ENCODE measurements at regions not wholly inside any gene's neighbourhood (a gene's known extent, or its start where the extent isn't known, plus 50 kb on each side); places are given as distances from the start of the nearest gene placed in this dataset.
"Not testable (repeated sequence)": the region's sequence is repeated elsewhere in the genome, so short reads cannot be mapped to it uniquely, and the experiment has no call there.

DNA sequence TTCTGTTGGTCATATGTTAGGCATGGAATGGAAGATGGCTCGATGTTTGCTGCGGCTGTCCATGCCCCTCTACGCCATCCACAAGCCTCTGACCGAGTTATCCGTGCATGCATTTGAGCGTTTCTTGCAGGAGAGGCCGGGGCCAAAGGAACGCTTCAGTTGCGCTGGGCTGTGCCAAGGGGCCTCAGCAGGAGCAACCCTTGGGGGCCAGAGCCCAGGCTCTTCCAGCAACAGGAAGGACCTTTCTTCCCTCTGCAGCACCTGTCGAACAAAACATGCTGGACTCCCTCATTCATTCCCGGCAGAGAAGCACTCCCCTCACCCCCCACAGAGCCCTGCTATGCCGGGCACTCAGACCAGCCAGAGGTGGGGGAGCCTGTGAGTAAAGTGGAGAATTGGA is 81.4 kb upstream of the CRYM start:
- DNase-seq; H3K27ac ChIP-seq (ENCODE audit: low read depth in 2 of 2, low read length in 2 of 2); H3K4me3 ChIP-seq (ENCODE audit: low read length in 3 of 3); H3K36me3 ChIP-seq (ENCODE audit: control insufficient read depth in 2 of 3, insufficient read depth in 3 of 3, low read length in 3 of 3); H3K27me3 ChIP-seq (ENCODE audit: control insufficient read depth, insufficient read depth, low read length); H3K4me1 ChIP-seq (ENCODE audit: control insufficient read depth in 2 of 3, insufficient read depth in 2 of 3, low read depth in 1 of 3, low read length in 3 of 3); H3K9me3 ChIP-seq (ENCODE audit: control insufficient read depth in 2 of 3, insufficient read depth in 1 of 3, low read length in 3 of 3); intact Hi-C loops (cut with DNase I); FAIRE-seq; H3K9ac ChIP-seq (ENCODE audit: low read length in 3 of 3): not testable (repeated sequence)

DNA sequence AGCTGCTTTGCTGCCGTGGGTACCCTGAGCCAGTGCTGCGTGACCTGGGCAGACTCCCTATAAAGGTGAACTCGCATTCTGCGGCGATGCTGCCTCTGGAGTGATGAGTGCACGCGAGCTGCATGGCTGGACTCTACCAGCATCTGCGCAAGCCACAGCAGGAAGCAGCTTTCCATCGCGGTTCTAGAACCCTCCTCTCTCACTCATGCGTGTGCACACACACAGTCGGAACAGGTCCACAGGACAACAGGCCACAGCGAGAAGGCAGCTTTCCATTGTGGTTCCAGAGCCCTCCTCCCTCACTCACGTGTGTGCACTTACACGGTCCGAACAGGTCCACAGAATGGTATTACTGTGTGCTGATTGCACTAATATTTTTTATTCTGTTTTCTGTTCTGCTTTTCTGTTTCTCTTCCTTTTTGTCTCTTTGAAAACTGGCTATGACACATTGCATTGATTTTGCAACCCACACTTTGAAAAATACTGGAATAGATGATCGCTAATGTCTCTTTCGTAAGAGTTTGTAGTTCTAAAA is 80.2 kb upstream of the CRYM start:
- FAIRE-seq; H3K27ac ChIP-seq (ENCODE audit: low read depth in 2 of 2, low read length in 2 of 2); H3K9me3 ChIP-seq (ENCODE audit: control insufficient read depth in 2 of 3, insufficient read depth in 1 of 3, low read length in 3 of 3); intact Hi-C loops (cut with DNase I); H3K4me1 ChIP-seq (ENCODE audit: control insufficient read depth in 2 of 3, insufficient read depth in 2 of 3, low read depth in 1 of 3, low read length in 3 of 3); DNase-seq; H3K4me3 ChIP-seq (ENCODE audit: low read length in 3 of 3); H3K36me3 ChIP-seq (ENCODE audit: control insufficient read depth in 2 of 3, insufficient read depth in 3 of 3, low read length in 3 of 3); H3K27me3 ChIP-seq (ENCODE audit: control insufficient read depth, insufficient read depth, low read length); H3K9ac ChIP-seq (ENCODE audit: low read length in 3 of 3): not testable (repeated sequence)

- FAIRE-seq; H3K27ac ChIP-seq (ENCODE audit: low read depth in 2 of 2, low read length in 2 of 2); H3K36me3 ChIP-seq (ENCODE audit: control insufficient read depth in 2 of 3, insufficient read depth in 3 of 3, low read length in 3 of 3); H3K4me3 ChIP-seq (ENCODE audit: low read length in 3 of 3); H3K9me3 ChIP-seq (ENCODE audit: control insufficient read depth in 2 of 3, insufficient read depth in 1 of 3, low read length in 3 of 3); intact Hi-C loops (cut with DNase I); H3K4me1 ChIP-seq (ENCODE audit: control insufficient read depth in 2 of 3, insufficient read depth in 2 of 3, low read depth in 1 of 3, low read length in 3 of 3); H3K9ac ChIP-seq (ENCODE audit: low read length in 3 of 3); H3K27me3 ChIP-seq (ENCODE audit: control insufficient read depth, insufficient read depth, low read length); DNase-seq: not testable (repeated sequence)
These were observed 78.2 kb upstream of the CRYM start for GRCh38 chr16:21356308-21356707.

DNA sequence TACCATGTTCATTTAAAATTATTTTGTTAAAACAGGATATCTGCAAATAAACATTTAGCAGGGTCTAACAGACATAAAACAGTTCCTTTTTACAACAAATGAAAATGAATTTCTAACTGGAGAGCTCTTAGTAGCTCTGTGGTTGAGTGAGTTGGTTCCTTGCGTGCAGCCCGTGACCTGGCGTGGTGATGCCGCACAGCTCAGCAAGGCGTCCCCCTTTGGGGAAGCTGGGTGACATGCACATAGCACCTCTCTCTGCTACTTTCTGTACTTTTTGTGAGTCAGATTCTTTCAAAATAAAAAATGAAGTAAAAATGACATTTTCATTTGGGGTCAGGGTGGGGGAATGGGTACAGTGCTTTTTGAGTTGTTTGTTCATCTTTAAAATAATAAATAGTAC is 73.3 kb upstream of the CRYM start:
- intact Hi-C loops (cut with DNase I); H3K9me3 ChIP-seq (ENCODE audit: control insufficient read depth in 2 of 3, insufficient read depth in 1 of 3, low read length in 3 of 3); H3K27me3 ChIP-seq (ENCODE audit: control insufficient read depth, insufficient read depth, low read length); H3K4me1 ChIP-seq (ENCODE audit: control insufficient read depth in 2 of 3, insufficient read depth in 2 of 3, low read depth in 1 of 3, low read length in 3 of 3); H3K9ac ChIP-seq (ENCODE audit: low read length in 3 of 3); DNase-seq; H3K27ac ChIP-seq (ENCODE audit: low read depth in 2 of 2, low read length in 2 of 2); H3K4me3 ChIP-seq (ENCODE audit: low read length in 3 of 3); FAIRE-seq; H3K36me3 ChIP-seq (ENCODE audit: control insufficient read depth in 2 of 3, insufficient read depth in 3 of 3, low read length in 3 of 3): not testable (repeated sequence)

- H3K27ac ChIP-seq (ENCODE audit: low read depth in 2 of 2, low read length in 2 of 2); DNase-seq; H3K27me3 ChIP-seq (ENCODE audit: control insufficient read depth, insufficient read depth, low read length); intact Hi-C loops (cut with DNase I); H3K4me1 ChIP-seq (ENCODE audit: control insufficient read depth in 2 of 3, insufficient read depth in 2 of 3, low read depth in 1 of 3, low read length in 3 of 3); H3K4me3 ChIP-seq (ENCODE audit: low read length in 3 of 3); H3K9ac ChIP-seq (ENCODE audit: low read length in 3 of 3); FAIRE-seq; H3K9me3 ChIP-seq (ENCODE audit: control insufficient read depth in 2 of 3, insufficient read depth in 1 of 3, low read length in 3 of 3); H3K36me3 ChIP-seq (ENCODE audit: control insufficient read depth in 2 of 3, insufficient read depth in 3 of 3, low read length in 3 of 3): not testable (repeated sequence)
These were observed 72.8 kb upstream of the CRYM start for GRCh38 chr16:21350851-21351250.

DNA sequence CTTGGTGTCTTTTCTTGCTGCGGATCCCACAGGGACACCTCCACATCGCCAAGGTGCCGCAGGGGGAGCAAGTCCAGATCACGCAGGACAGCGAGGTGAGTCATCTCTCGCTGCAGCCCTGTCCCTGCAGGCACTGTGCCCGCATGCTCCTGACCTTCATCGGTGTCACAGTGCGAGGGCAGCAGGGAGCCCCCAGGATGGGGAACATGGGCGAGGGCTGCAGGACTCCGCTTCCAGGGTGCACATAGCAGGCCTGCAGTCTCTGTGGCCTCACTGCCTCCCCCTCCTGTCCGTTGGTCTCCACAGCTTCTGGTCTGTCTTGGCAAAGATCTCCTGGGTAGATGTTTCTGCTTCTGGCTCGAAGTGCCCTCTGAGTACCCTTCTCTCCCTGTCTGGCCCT is 71.2 kb upstream of the CRYM start:
- H3K4me1 ChIP-seq (ENCODE audit: control insufficient read depth in 2 of 3, insufficient read depth in 2 of 3, low read depth in 1 of 3, low read length in 3 of 3); H3K9me3 ChIP-seq (ENCODE audit: control insufficient read depth in 2 of 3, insufficient read depth in 1 of 3, low read length in 3 of 3); H3K27ac ChIP-seq (ENCODE audit: low read depth in 2 of 2, low read length in 2 of 2); H3K27me3 ChIP-seq (ENCODE audit: control insufficient read depth, insufficient read depth, low read length); DNase-seq; H3K4me3 ChIP-seq (ENCODE audit: low read length in 3 of 3); FAIRE-seq; H3K36me3 ChIP-seq (ENCODE audit: control insufficient read depth in 2 of 3, insufficient read depth in 3 of 3, low read length in 3 of 3); intact Hi-C loops (cut with DNase I); H3K9ac ChIP-seq (ENCODE audit: low read length in 3 of 3): not testable (repeated sequence)

DNA sequence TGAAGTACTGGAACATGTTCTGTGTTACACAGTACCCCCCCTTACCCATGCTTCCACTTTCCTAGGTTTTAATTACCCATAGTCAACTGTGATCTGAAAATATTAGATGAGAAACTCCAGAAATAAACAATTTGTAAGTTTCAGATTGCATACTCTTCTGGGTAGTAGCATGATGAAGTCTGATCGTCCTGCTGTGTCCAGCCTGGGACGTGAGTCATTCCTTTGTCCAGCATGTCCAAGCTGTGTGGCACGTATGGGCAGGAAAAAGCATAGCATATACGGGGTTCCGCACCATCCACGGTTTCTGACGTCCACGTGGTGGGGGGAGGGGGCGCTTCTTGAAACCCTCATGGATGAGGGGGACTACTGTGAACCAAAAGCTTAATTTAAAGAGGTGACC is 70.7 kb upstream of the CRYM start:
- intact Hi-C loops (cut with DNase I): not testable (repeated sequence)

DNA sequence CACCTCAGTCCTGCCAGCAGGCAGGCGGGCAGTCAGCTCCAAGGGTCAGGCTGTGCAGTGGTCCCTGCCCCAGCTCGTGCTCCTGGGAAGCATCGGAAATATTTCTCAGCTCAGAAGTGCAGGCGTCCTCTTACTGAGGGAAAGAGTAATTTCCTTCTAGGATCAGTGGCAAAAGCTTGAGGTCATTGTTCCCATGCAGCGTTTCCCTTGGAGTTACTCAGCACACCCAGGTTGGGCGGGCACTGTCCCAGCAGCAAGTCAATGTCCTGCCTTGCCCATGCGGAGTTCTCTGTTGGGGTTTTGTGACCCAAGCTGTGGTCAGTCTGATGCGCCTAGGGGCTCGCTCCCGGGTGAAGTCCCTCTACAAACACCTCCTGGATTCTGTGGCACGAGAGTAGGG is 69.4 kb upstream of the CRYM start:
- FAIRE-seq; intact Hi-C loops (cut with DNase I); H3K27ac ChIP-seq (ENCODE audit: low read depth in 2 of 2, low read length in 2 of 2): not testable (repeated sequence)

More for the DNA sequence above, 70.7 kb upstream of the CRYM start:
- DNase-seq; H3K4me3 ChIP-seq (ENCODE audit: low read length in 3 of 3); H3K9me3 ChIP-seq (ENCODE audit: control insufficient read depth in 2 of 3, insufficient read depth in 1 of 3, low read length in 3 of 3); H3K9ac ChIP-seq (ENCODE audit: low read length in 3 of 3); H3K27me3 ChIP-seq (ENCODE audit: control insufficient read depth, insufficient read depth, low read length); H3K4me1 ChIP-seq (ENCODE audit: control insufficient read depth in 2 of 3, insufficient read depth in 2 of 3, low read depth in 1 of 3, low read length in 3 of 3); FAIRE-seq; H3K36me3 ChIP-seq (ENCODE audit: control insufficient read depth in 2 of 3, insufficient read depth in 3 of 3, low read length in 3 of 3); H3K27ac ChIP-seq (ENCODE audit: low read depth in 2 of 2, low read length in 2 of 2): not testable (repeated sequence)

More for the DNA sequence above, 69.4 kb upstream of the CRYM start:
- not testable (repeated sequence) for H3K9me3 ChIP-seq (ENCODE audit: control insufficient read depth in 2 of 3, insufficient read depth in 1 of 3, low read length in 3 of 3); H3K9ac ChIP-seq (ENCODE audit: low read length in 3 of 3); H3K27me3 ChIP-seq (ENCODE audit: control insufficient read depth, insufficient read depth, low read length); DNase-seq; H3K4me3 ChIP-seq (ENCODE audit: low read length in 3 of 3); H3K4me1 ChIP-seq (ENCODE audit: control insufficient read depth in 2 of 3, insufficient read depth in 2 of 3, low read depth in 1 of 3, low read length in 3 of 3); H3K36me3 ChIP-seq (ENCODE audit: control insufficient read depth in 2 of 3, insufficient read depth in 3 of 3, low read length in 3 of 3)

All from kidney (tissue), 10 donors.